Loucy (cell line): ENCODE measurements at regions not wholly inside any gene's neighbourhood (a gene's known extent, or its start where the extent isn't known, plus 50 kb on each side); places are given as distances from the start of the nearest gene placed in this dataset.

Experiments used
- H2AFZ ChIP-seq: fragments of 200-600 bp; sonication (generic); 2 replicates; pipeline ENCODE4 v1.6.0; 2016; ENCODE audit warnings: antibody characterized with exemption, mild to moderate bottlenecking, low read length, moderate library complexity
- H3F3A ChIP-seq: fragments of 200-600 bp; 2 replicates; pipeline ENCODE4 v1.6.0; 2016; ENCODE audit warnings: antibody characterized with exemption, low read depth, mild to moderate bottlenecking
- H3K27me3 ChIP-seq: fragments of 200-600 bp; sonication (generic); 2 replicates; pipeline ENCODE4 v1.6.1; 2014; ENCODE audit warnings: low read length, mild to moderate bottlenecking; ENCODE audit not compliant: insufficient read depth, poor library complexity, severe bottlenecking
- H3K36me3 ChIP-seq: fragments of 200-600 bp; sonication (generic); 2 replicates; pipeline ENCODE4 v1.6.1; 2016; ENCODE audit warnings: low read length; ENCODE audit not compliant: insufficient read depth
- H3K4me1 ChIP-seq: fragments of 200-600 bp; sonication (generic); 2 replicates; pipeline ENCODE4 v1.5.1; 2014; ENCODE audit warnings: low read length, mild to moderate bottlenecking; ENCODE audit not compliant: insufficient read depth, poor library complexity, severe bottlenecking
- H3K4me2 ChIP-seq: fragments of 200-600 bp; sonication (generic); 2 replicates; pipeline ENCODE4 v1.6.0; 2014; ENCODE audit warnings: antibody characterized with exemption, low read length, low read depth, mild to moderate bottlenecking; ENCODE audit not compliant: poor library complexity, severe bottlenecking
- H3K4me3 ChIP-seq: fragments of 200-600 bp; sonication (generic); 2 replicates; pipeline ENCODE4 v1.5.1; 2014; ENCODE audit warnings: low read length, mild to moderate bottlenecking, mixed read lengths; ENCODE audit not compliant: poor library complexity, severe bottlenecking
- H3K79me2 ChIP-seq: fragments of 200-600 bp; sonication (generic); 2 replicates; pipeline ENCODE4 v1.6.1; 2014; ENCODE audit warnings: low read length; ENCODE audit not compliant: insufficient read depth
- H3K9ac ChIP-seq: fragments of 200-600 bp; sonication (generic); 2 replicates; pipeline ENCODE4 v1.6.0; 2014; ENCODE audit warnings: mild to moderate bottlenecking, low read depth, low read length, moderate library complexity; ENCODE audit not compliant: poor library complexity, severe bottlenecking
- H3K9me2 ChIP-seq: fragments of 200-600 bp; sonication (generic); replicated peaks from 2 replicates; pipeline ENCODE4 v1.6.1; 2016; ENCODE audit warnings: low read depth, low read length, mixed read lengths
- H3K9me3 ChIP-seq: fragments of 200-600 bp; sonication (generic); 2 replicates; pipeline ENCODE4 v1.6.1; 2014; ENCODE audit warnings: mild to moderate bottlenecking, antibody characterized with exemption, low read length, low read depth; ENCODE audit not compliant: insufficient read depth
- H4K20me1 ChIP-seq: fragments of 200-600 bp; sonication (generic); 2 replicates; pipeline ENCODE4 v1.6.0; 2014; ENCODE audit warnings: antibody characterized with exemption, low read length, mild to moderate bottlenecking; ENCODE audit not compliant: insufficient read depth, poor library complexity, severe bottlenecking
- CTCF ChIP-seq: fragments of 200-600 bp; sonication (generic); conservative IDR thresholded peaks from 2 replicates; pipeline ENCODE4 v1.5.1; 2014; ENCODE audit warnings: mild to moderate bottlenecking, antibody characterized with exemption, low read length
- EZH2phosphoT487 ChIP-seq: fragments of 200-600 bp; IDR thresholded peaks from 2 replicates; pipeline ENCODE4 v1.6.1; 2018; ENCODE audit warnings: antibody characterized with exemption, mild to moderate bottlenecking, moderate library complexity, borderline replicate concordance

- H3K9ac ChIP-seq: no peak overlapping the region
- H4K20me1 ChIP-seq: no peaks in the 10 kb centered on the region
- no peak overlapping the region for H3K4me3 ChIP-seq
- H3K79me2 ChIP-seq: no peaks in the 10 kb centered on the region
- H2AFZ ChIP-seq: no peak overlapping the region
- no peaks in the 10 kb centered on the region for H3K36me3 ChIP-seq
- no peaks in the 10 kb centered on the region for H3K27me3 ChIP-seq
- H3F3A ChIP-seq: no peaks in the 10 kb centered on the region
- H3K9me3 ChIP-seq: no peaks in the 10 kb centered on the region
- TF ChIP-seq CTCF (no peak), EZH2phosphoT487 (no peak)
- no peak overlapping the region for H3K4me2 ChIP-seq
- no peaks in the 10 kb centered on the region for H3K4me1 ChIP-seq
- no peaks in the 10 kb centered on the region for H3K9me2 ChIP-seq
Measured at GRCh38 chr6:80435457-80435856, 329.0 kb downstream of the BCKDHB start.

GRCh38 chr6:80434691-80435350, 328.4 kb downstream of the BCKDHB start:
- TF ChIP-seq CTCF: no peak
- no peak for TF ChIP-seq EZH2phosphoT487
- Histone ChIP-seq H3K9me3 (no peaks in the 10 kb centered on the region), H3K9me2 (no peaks in the 10 kb centered on the region), H4K20me1 (no peaks in the 10 kb centered on the region), H2AFZ (no peak overlapping the region), H3K4me2 (no peak overlapping the region), H3K36me3 (no peaks in the 10 kb centered on the region), H3K9ac (no peak overlapping the region), H3F3A (no peaks in the 10 kb centered on the region), H3K4me1 (no peaks in the 10 kb centered on the region), H3K4me3 (no peak overlapping the region), H3K79me2 (no peaks in the 10 kb centered on the region), H3K27me3 (no peaks in the 10 kb centered on the region)

- TF ChIP-seq EZH2phosphoT487 (no peak), CTCF (no peak)
- Histone ChIP-seq H3K36me3 (no peaks in the 10 kb centered on the region), H3K79me2 (no peaks in the 10 kb centered on the region), H3K4me1 (no peaks in the 10 kb centered on the region), H4K20me1 (no peaks in the 10 kb centered on the region), H2AFZ (no peak overlapping the region), H3K4me2 (no peak overlapping the region), H3K4me3 (no peak overlapping the region), H3K9ac (no peak overlapping the region), H3K9me2 (no peaks in the 10 kb centered on the region), H3F3A (no peaks in the 10 kb centered on the region), H3K9me3 (no peaks in the 10 kb centered on the region), H3K27me3 (no peaks in the 10 kb centered on the region)
Measured at GRCh38 chr6:80433673-80434025, 327.2 kb downstream of the BCKDHB start.
